ENCODE measurements at regions not wholly inside any gene's neighbourhood (a gene's known extent, or its start where the extent isn't known, plus 50 kb on each side); places are given as distances from the start of the nearest gene placed in this dataset.
"Not testable (repeated sequence)": the region's sequence is repeated elsewhere in the genome, so short reads cannot be mapped to it uniquely, and the experiment has no call there.

DNA sequence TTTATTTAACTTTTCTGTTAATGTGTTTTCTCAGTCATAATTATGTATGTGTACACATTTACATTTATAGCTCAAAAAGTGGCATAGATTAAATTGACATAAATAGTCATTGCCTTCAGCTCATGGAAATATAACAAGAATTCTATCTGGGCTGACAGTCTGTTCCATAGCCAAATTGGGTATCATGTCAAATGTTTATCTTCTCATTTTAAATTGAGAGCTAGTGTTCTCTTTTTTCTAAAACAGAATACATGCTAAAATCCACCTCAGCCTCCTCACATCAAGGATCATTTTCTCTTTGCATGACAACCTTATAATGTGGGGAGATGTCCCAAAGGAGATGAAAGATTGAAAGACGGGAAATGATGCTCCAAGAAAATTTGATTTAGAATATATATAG is 144.1 kb upstream of the BCHE start:
- Histone ChIP-seq H3K4me1 (no peaks in the 10 kb centered on the region), H3K36me3 (no peaks in the 10 kb centered on the region), H3K27me3 (no peaks in the 10 kb centered on the region), H3K9me3 (no peaks in the 10 kb centered on the region), H3K4me3 (no peak overlapping the region), H3K27ac (no peak overlapping the region)
- no peak for DNase-seq (ENCODE audit: extremely low spot score in 2 of 2)
- no peak for TF ChIP-seq CTCF (IDR thresholded peaks at IDR 0.05)
- TF ChIP-seq POLR2A (IDR thresholded peaks at IDR 0.05), result no peak
- no peak for TF ChIP-seq POLR2AphosphoS5 (IDR thresholded peaks at IDR 0.05; ENCODE audit: insufficient read depth in 1 of 2, low read depth in 1 of 2)
- intact Hi-C loops (cut with DNase I), result no loop called here

- H3K9me3 ChIP-seq; H3K27ac ChIP-seq; H3K27me3 ChIP-seq; H3K4me1 ChIP-seq; intact Hi-C loops (cut with DNase I); H3K4me3 ChIP-seq; H3K36me3 ChIP-seq; DNase-seq (ENCODE audit: extremely low spot score in 2 of 2): not testable (repeated sequence)
Measured at GRCh38 chr3:165960825-165961224, 123.6 kb upstream of the BCHE start.

DNA sequence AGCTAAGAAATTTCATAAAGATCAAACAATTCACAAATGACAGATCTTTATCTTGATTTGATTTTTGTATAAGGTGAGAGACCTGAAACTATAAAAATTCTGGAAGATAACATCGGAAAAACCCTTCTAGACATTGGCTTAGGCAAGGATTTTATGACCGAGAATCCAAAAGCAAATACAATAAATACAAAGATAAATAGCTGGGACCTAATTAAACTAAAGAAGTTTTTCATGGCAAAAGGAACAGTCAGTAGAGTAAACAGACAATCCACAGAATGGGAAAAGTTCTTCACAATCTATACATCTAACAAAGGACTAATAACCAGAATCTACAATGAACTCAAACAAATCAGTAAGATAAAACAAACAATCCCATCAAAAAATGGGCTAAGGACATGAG is 116.9 kb upstream of the BCHE start:
- TF ChIP-seq POLR2A (IDR thresholded peaks at IDR 0.05) (no peak), CTCF (IDR thresholded peaks at IDR 0.05) (no peak), POLR2AphosphoS5 (IDR thresholded peaks at IDR 0.05; ENCODE audit: insufficient read depth in 1 of 2, low read depth in 1 of 2) (no peak)
- no peaks in the 10 kb centered on the region for H3K9me3 ChIP-seq
- intact Hi-C loops (cut with DNase I), result no loop called here

DNA sequence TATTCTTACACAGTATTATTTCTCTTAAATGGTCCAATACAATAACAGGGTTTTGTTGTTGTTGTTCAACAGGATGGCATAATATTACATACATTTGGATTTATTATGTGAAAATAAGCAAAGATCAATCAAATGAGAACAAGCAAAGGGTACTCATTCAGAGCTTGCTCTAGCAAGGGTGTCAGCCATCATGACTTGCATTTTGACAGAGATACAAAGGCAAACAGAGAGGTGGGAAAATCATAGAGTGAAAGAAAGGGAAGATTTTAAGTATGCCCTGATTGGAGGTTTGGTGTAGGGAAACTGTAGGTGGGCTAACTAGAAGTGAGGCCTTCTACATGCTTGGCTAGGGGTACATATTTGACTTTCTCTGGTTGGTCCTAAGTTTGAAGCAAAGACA is 109.1 kb upstream of the BCHE start:
- intact Hi-C loops (cut with DNase I), result no loop called here
- TF ChIP-seq CTCF (IDR thresholded peaks at IDR 0.05), result no peak
- TF ChIP-seq POLR2A (IDR thresholded peaks at IDR 0.05), result no peak
- no peak for TF ChIP-seq POLR2AphosphoS5 (IDR thresholded peaks at IDR 0.05; ENCODE audit: insufficient read depth in 1 of 2, low read depth in 1 of 2)
- Histone ChIP-seq H3K4me3 (no peak overlapping the region), H3K27ac (no peak overlapping the region), H3K36me3 (no peaks in the 10 kb centered on the region), H3K27me3 (no peaks in the 10 kb centered on the region), H3K9me3 (no peaks in the 10 kb centered on the region), H3K4me1 (no peaks in the 10 kb centered on the region)
- no peak for DNase-seq (ENCODE audit: extremely low spot score in 2 of 2)

More for the DNA sequence above, 116.9 kb upstream of the BCHE start:
- no peaks in the 10 kb centered on the region for H3K36me3 ChIP-seq
- H3K4me1 ChIP-seq, result no peaks in the 10 kb centered on the region
- H3K27ac ChIP-seq, result no peak overlapping the region
- H3K4me3 ChIP-seq, result no peak overlapping the region
- no peak for DNase-seq (ENCODE audit: extremely low spot score in 2 of 2)
- H3K27me3 ChIP-seq, result no peaks in the 10 kb centered on the region

- no peak for TF ChIP-seq POLR2AphosphoS5 (IDR thresholded peaks at IDR 0.05; ENCODE audit: insufficient read depth in 1 of 2, low read depth in 1 of 2)
- TF ChIP-seq CTCF (IDR thresholded peaks at IDR 0.05), result no peak
- no peak for TF ChIP-seq POLR2A (IDR thresholded peaks at IDR 0.05)
- Histone ChIP-seq H3K27ac (no peak overlapping the region), H3K4me3 (no peak overlapping the region), H3K36me3 (no peaks in the 10 kb centered on the region), H3K9me3 (no peaks in the 10 kb centered on the region), H3K27me3 (no peaks in the 10 kb centered on the region), H3K4me1 (no peaks in the 10 kb centered on the region)
- intact Hi-C loops (cut with DNase I), result no loop called here
- no peak for DNase-seq (ENCODE audit: extremely low spot score in 2 of 2)
Measured at GRCh38 chr3:165938986-165939540, 101.8 kb upstream of the BCHE start.

DNA sequence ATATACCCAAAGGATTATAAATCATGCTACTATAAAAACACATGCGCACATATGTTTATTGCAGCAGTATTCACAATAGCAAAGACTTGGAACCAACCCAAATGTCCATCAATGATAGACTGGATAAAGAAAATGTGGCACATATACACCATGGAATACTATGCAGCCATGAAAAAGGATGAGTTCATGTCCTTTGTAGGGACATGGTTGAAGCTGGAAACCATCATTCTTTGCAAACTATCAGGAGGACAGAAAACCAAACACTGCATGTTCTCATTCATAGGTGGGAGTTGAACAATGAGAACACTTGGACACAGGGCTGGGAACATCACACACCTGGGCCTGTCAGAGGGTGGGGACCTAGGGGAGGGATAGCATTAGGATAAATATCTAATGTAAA is 98.9 kb upstream of the BCHE start:
- H3K27ac ChIP-seq; H3K4me3 ChIP-seq; H3K27me3 ChIP-seq; H3K4me1 ChIP-seq; H3K9me3 ChIP-seq; DNase-seq (ENCODE audit: extremely low spot score in 2 of 2); intact Hi-C loops (cut with DNase I); H3K36me3 ChIP-seq: not testable (repeated sequence)

- not testable (repeated sequence) for H3K4me1 ChIP-seq; DNase-seq (ENCODE audit: extremely low spot score in 2 of 2); H3K27me3 ChIP-seq; H3K36me3 ChIP-seq; H3K4me3 ChIP-seq; H3K27ac ChIP-seq; H3K9me3 ChIP-seq
- intact Hi-C loops (cut with DNase I), result loop anchor here (2.0 kb wide), 1 partner anchor 14 kb away; no protein-coding TSS in a partner anchor
Measured at GRCh38 chr3:165924301-165924791, 87.1 kb upstream of the BCHE start.

Data from vagina (tissue), 2 donors.